Mammary epithelial cell (primary cell): ENCODE measurements at regions not wholly inside any gene's neighbourhood (a gene's known extent, or its start where the extent isn't known, plus 50 kb on each side); places are given as distances from the start of the nearest gene placed in this dataset.
"Not testable (repeated sequence)": the region's sequence is repeated elsewhere in the genome, so short reads cannot be mapped to it uniquely, and the experiment has no call there.

Experiments used
- EZH2 ChIP-seq: IDR thresholded peaks from 2 replicates; pipeline ENCODE4 v1.6.1; 2012; ENCODE audit warnings: low read length, inconsistent platforms, borderline replicate concordance
- TF ChIP-seq, protein P1 (sequence below), 2 donors: IDR thresholded peaks in 1 of 2; conservative IDR thresholded peaks in 1 of 2; 2 replicates each; pipeline ENCODE4 v1.5.1; 2011 to 2012; ENCODE audit warnings: inconsistent platforms in 2 of 2, low read length in 2 of 2, mild to moderate bottlenecking in 2 of 2, control low read depth in 1 of 2, low read depth in 1 of 2; ENCODE audit not compliant: insufficient read depth in 1 of 2; ENCODE audit errors: extremely low read depth in 1 of 2

DNA sequence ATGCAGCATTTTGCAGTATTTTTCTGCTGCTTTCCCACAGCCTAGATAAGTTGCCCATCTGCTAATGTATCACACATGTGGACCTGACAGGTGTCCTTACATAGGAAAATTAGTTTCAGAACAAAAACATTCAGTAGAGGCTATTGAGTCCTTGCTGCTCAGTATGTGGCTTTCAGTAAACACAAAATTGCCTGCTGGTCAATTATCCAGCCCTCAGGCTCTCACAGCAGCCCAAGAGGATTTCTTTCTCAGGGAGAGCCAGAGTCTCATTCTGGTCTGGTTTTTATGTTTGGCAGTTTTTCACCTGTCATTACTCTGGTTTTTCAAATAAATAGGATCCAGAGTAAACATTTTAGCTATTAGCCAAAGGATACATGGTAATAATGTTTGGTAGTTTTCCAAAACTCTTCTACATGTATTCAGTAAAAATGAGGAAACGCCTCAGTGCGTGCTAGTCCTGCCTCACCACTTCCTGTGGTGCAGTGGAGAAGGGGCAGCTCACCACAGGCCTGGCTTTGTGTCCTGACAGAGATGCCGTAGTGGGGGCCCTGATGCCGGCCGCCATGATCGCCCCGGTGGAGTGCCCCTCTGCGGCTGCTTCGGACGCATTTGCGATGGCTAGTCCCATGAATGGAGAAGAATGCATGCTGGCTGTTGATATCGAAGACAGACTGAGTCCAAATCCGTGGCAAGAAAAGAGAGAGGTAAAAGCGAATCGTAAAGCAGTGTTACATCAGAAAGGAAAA lies 80.5 kb upstream of the FAN1 start:
- TF ChIP-seq, protein P1, sequence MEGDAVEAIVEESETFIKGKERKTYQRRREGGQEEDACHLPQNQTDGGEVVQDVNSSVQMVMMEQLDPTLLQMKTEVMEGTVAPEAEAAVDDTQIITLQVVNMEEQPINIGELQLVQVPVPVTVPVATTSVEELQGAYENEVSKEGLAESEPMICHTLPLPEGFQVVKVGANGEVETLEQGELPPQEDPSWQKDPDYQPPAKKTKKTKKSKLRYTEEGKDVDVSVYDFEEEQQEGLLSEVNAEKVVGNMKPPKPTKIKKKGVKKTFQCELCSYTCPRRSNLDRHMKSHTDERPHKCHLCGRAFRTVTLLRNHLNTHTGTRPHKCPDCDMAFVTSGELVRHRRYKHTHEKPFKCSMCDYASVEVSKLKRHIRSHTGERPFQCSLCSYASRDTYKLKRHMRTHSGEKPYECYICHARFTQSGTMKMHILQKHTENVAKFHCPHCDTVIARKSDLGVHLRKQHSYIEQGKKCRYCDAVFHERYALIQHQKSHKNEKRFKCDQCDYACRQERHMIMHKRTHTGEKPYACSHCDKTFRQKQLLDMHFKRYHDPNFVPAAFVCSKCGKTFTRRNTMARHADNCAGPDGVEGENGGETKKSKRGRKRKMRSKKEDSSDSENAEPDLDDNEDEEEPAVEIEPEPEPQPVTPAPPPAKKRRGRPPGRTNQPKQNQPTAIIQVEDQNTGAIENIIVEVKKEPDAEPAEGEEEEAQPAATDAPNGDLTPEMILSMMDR (conservative IDR thresholded peaks at IDR 0.05 in 1 of 2, IDR thresholded peaks at IDR 0.05 in 1 of 2; ENCODE audit: extremely low read depth in 1 of 2, insufficient read depth in 1 of 2, low read depth in 1 of 2, low read length in 2 of 2), result not testable (repeated sequence)
- not testable (repeated sequence) for TF ChIP-seq EZH2
